ENCODE measurements at regions not wholly inside any gene's neighbourhood (a gene's known extent, or its start where the extent isn't known, plus 50 kb on each side); places are given as distances from the start of the nearest gene placed in this dataset.
A peak's percentile ranks its signal among the peaks of the same experiment; 100 is the strongest.
"Not testable (repeated sequence)": the region's sequence is repeated elsewhere in the genome, so short reads cannot be mapped to it uniquely, and the experiment has no call there.

DNA sequence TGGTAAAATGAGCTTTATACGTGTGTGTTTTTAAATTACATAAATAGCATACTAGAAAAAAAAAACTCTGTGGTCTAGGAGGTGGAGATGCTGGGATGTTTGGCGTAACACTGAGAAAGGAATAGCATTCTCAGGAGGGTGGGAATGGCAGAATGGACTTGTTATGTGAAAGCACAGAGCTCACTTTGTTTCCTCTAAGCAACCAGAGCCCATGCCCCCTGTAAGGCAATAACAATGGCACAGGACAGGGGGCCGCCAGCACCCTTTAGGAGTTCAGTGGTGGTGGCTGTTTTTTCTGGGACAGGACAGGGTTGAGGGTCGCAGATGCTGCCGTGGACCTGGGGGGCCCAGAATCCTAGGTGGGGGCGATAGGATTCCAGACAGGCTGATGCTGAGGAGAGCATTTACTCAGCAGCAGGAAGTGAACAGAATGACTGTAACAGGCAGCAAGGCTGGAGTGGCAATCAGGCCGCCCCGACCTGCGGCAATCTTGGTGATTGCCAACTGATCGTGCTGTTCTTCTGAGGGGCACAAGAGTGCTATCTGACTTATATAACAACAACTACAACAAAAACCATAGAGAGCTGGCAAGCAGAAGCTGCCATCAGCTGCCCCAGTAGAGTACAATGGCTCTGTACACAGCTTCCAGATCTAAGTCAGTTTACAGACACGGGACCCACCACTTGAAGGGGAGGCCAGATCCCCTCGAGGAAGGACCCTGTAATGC lies 160.4 kb downstream of the UACA start:
- no peak for DNase-seq (ENCODE audit: low read depth, low spot score)

DNA sequence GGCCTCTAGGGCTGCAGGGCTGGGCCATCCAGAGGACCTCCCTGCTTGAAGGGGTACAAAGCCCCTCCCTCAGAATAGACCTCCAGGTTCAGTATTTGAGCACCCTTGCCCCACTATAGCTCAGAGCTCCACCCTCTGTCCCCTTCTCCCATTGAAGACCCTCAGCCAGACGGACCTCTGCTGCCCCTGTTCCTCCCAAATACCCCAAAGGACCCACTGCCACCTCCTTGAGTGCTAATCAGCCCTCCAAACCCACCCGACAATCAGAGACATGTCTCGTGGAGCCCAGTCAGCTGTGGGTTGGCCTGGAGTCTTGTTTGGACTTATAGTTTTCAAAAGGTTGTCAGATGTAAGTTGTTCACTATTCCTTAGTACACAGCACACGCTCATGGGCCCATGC lies 161.1 kb downstream of the UACA start:
- DNase-seq (ENCODE audit: low read depth, low spot score) = no peak

GRCh38 chr15:70597945-70598344 lies 165.4 kb downstream of the UACA start:
- no peak for DNase-seq (ENCODE audit: low read depth, low spot score)

DNA sequence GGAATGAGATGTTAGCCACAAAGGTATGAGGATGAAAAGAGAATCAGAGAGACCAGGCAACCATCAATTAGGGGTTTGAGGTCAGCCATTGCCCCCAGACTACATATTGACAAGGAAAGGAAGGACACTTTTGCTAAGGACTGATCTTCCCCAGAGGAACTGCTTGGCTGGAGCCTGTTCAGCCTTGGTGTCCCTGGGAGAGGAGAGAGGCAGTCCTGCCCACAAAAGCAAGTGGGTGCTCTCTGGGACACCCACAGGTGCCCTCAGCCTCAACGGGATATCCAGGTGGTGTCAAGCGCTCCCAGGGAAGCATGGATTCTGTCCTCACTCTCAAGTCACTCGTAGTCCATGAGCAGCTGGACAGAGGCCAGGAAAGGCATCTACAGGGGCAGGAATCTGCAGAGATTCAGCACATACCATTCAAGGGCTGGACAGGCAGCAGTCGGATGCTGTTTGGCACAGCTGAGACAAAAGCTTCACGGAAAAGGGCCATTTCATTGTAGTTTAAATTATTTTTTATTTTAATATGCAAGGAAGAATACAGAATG lies 166.2 kb downstream of the UACA start:
- no peak for DNase-seq (ENCODE audit: low read depth, low spot score)

DNA sequence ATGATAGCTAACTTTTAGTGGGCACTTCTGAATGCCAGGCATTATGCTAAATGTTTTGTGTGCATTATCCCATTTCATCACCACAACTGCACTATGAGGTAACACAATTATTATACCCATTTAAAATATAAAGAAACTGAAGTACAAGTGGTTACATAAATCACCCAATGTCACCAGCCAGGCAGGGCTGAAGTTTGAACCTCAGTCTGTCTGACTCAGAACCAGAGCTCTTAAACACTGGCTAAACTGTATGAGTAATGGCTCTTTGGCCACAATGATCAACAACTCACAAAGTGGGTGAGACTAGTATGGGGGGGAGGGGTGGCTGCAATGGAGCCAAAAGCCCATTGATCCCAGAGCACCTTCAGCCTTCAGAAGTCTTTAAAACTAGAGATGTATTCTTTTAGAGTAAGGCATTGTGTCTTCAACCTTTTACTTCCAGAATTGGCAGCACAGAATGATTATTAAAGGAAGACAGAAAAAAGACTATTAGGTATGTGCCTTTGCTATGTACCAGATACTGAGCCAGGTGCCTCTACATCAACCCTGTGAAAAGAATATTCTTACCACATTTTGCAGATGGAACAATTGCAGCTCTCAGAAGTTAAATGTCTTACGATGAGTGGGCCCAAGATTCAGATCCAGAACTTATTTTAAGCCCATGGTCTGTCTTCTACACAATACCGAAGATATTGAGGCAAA lies 166.9 kb downstream of the UACA start:
- no peak for DNase-seq (ENCODE audit: low read depth, low spot score)

DNA sequence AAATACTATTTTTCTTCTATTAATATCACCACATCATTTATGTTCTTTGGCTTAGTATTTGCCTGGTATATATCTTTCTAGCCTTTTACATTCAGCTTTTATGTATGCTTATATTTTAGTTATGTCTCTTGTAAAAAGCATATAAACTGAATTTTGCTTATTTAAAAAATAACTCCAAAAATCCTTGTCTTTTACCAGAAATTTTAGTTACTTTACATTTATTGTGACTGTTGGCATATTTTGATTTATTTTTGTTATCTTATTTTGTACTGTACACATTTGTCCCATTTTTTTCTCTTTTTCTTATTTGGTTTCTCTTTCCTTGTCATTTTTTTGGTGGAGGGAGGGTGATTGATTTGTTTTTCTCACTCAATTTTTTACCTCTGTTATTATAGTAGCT lies 169.6 kb downstream of the UACA start:
- DNase-seq (ENCODE audit: low read depth, low spot score) = no peak

DNA sequence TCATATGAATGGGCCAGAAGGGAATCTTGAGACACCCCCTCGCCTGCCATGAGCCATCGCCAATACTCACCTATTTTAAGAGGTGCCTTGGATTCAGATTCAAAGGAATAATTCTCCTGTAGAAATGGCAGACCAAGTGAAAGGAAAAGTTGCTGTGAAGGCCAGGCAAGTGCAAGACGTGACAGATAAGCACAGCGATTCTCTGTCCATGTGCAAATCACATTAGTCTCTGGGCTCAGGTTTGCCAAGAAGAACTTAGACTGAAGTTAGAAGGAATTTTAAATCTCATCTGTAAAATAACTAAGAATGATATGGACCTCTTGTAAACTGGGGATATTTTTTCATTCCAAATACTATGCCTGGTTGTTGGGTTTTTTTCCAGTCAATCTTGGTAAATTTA lies 173.6 kb downstream of the UACA start:
- DNase-seq (ENCODE audit: low read depth, low spot score) = no peak

GRCh38 chr15:70589221-70589620 lies 174.1 kb downstream of the UACA start:
- no peak for DNase-seq (ENCODE audit: low read depth, low spot score)

- no peak for DNase-seq (ENCODE audit: low read depth, low spot score)
Observed at GRCh38 chr15:70588613-70589012, 174.7 kb downstream of the UACA start.

DNA sequence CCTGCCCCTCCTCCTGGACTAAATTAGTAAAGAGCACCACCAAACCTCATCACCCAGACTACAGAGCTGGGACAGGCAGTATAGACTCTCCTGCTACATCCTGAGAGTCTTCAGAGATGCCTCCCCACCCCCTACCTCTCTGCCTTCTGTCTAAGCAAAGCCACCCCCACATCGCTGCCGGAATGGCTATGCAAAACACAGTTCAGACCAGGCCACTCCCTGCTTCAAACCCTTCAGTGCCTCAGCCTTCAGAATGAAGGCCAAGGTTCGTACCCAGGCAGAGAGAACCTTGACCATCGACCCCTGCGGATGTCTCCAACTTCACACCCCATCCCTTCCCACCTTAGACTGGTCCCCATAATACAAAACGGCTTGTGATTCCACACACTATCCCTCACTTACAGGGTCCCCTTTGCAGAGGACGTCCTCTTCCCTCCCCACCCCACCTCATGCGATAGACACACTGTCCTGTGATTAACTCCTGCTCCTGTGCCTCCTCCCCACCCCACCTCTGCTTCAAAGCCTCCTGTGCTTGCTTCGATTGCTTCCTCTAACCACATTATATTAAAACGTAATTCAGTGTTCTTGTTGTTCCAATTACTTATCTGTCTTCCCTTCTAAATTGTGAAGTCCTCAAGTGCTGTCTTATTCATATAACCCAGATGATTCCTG lies 175.3 kb downstream of the UACA start:
- no peak for DNase-seq (ENCODE audit: low read depth, low spot score)

GRCh38 chr15:70587012-70587634 lies 176.2 kb downstream of the UACA start:
- DNase-seq (ENCODE audit: low read depth, low spot score) = not testable (repeated sequence)

- no peak for DNase-seq (ENCODE audit: low read depth, low spot score)
Observed at GRCh38 chr15:70586241-70586640, 177.1 kb downstream of the UACA start.

GRCh38 chr15:70585707-70586034 lies 177.7 kb downstream of the UACA start:
- DNase-seq (ENCODE audit: low read depth, low spot score) = no peak

GRCh38 chr15:70584838-70585706 lies 178.3 kb downstream of the UACA start:
- no peak for DNase-seq (ENCODE audit: low read depth, low spot score)

DNA sequence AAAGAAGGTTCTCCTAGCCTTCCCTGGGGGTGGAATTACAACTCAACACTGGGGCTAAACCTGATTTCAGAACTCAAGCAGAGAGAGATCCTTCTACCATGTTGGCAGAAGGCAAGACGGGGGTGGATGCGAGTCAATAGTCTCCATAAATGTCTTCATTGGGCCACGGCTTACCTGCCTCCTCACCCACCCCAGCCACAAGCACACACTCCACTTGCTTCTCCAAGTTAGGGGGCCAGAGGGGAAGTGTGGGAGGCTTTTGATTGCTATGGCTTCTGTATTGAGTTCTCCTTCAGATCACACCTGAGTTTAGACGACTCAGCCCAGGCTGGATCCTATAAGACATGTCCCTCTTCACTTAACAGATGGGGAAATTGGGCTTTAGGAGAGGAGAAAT lies 178.9 kb downstream of the UACA start:
- DNase-seq (ENCODE audit: low read depth, low spot score) = no peak

DNA sequence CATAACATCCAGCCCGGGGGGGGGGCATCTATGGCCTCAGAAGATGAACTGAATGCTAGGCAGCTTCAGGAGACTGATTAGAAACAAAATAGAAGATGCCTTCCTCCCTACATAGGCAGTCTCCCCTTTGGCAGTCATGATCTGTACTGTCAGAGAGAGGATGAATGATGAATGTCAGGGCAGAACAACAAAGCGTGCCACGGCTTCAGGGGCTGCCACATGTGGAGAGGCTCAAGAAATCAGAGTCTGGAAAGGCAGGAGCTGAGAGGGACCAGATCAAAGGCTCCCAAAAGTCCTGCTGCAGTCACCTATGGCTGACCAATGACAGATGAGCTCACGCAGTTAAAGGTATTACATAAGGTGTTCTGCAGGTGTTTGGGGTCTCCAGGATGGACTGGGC lies 180.4 kb downstream of the UACA start:
- no peak for DNase-seq (ENCODE audit: low read depth, low spot score)

GRCh38 chr15:70582143-70582945 lies 181.0 kb downstream of the UACA start:
- DNase-seq (ENCODE audit: low read depth, low spot score) = peak; percentile 53

DNA sequence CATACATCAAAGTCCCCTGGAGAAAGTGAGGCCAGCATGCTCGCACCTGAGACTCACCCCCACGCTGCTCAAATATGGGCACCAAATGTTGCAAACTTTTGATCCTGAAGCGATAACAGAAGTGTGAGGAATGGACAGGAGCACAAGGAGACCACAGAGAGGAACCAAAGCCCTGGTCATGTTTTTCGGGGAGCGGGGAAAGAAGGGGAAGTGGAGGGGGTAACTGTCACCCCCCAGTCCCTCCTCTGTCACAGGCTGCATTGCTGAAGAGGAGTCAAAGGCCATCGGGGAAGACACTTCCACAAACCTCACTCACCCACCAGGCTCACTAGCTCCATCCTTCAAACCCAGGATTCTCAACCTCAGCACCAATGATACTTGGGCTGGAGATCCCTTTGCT lies 182.4 kb downstream of the UACA start:
- no peak for DNase-seq (ENCODE audit: low read depth, low spot score)

GRCh38 chr15:70580286-70580685 lies 183.1 kb downstream of the UACA start:
- DNase-seq (ENCODE audit: low read depth, low spot score) = no peak

DNA sequence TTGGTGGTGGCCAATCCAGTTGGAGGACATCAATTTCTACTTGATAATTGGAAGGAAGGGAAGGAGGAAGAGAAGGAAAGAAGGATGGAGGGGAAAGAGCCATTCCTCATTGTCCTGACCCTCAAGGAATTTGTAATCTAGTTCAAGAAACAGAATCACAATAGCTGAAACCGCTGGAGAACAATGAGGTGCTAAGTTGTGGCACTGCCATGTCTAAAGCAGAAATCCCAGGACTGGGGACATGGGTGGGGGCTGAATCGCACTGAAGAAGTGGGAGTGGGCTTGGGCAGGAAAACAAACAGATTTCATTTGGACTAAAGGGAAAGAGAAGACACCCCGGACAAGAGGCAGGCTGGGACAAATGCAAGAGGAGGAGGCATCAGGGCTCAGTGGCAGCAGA lies 183.6 kb downstream of the UACA start:
- DNase-seq (ENCODE audit: low read depth, low spot score) = no peak

Measured in brain pericyte (primary cell).